GM18861 (cell line): ENCODE measurements at regions not wholly inside any gene's neighbourhood (a gene's known extent, or its start where the extent isn't known, plus 50 kb on each side); places are given as distances from the start of the nearest gene placed in this dataset.

Source experiments
- ATAC-seq: cut with Tn5 transposase; IDR thresholded peaks from one replicate; pipeline ENCODE4 v1.9.1; 2021; ENCODE audit not compliant: unreplicated experiment

GRCh38 chr1:81700728-81701470, 99.8 kb upstream of the ADGRL2 start:
- ATAC-seq, result no peak

GRCh38 chr1:81699234-81699633, 101.5 kb upstream of the ADGRL2 start:
- no peak for ATAC-seq

GRCh38 chr1:81695741-81696140, 105.0 kb upstream of the ADGRL2 start:
- no peak for ATAC-seq

GRCh38 chr1:81693316-81693715, 107.4 kb upstream of the ADGRL2 start:
- ATAC-seq, result no peak

GRCh38 chr1:81690676-81691453, 109.9 kb upstream of the ADGRL2 start:
- no peak for ATAC-seq

GRCh38 chr1:81689531-81689941, 111.2 kb upstream of the ADGRL2 start:
- ATAC-seq, result no peak

GRCh38 chr1:81682490-81682889, 118.2 kb upstream of the ADGRL2 start:
- ATAC-seq, result no peak

GRCh38 chr1:81681601-81682266, 119.0 kb upstream of the ADGRL2 start:
- ATAC-seq, result no peak

- ATAC-seq, result no peak
Observed at GRCh38 chr1:81681114-81681513, 119.6 kb upstream of the ADGRL2 start.

- ATAC-seq, result no peak
Observed at GRCh38 chr1:81679942-81680341, 120.8 kb upstream of the ADGRL2 start.

- ATAC-seq, result no peak
Observed at GRCh38 chr1:81678779-81679178, 122.0 kb upstream of the ADGRL2 start.

- ATAC-seq, result no peak
Observed at GRCh38 chr1:81672766-81673165, 128.0 kb upstream of the ADGRL2 start.

GRCh38 chr1:81671038-81671437, 129.7 kb upstream of the ADGRL2 start:
- no peak for ATAC-seq

- no peak for ATAC-seq
Observed at GRCh38 chr1:81670286-81670685, 130.4 kb upstream of the ADGRL2 start.

GRCh38 chr1:81666586-81666985, 134.1 kb upstream of the ADGRL2 start:
- ATAC-seq, result no peak

- ATAC-seq, result no peak
Observed at GRCh38 chr1:81664341-81664740, 136.4 kb upstream of the ADGRL2 start.

- ATAC-seq, result no peak
Observed at GRCh38 chr1:81662913-81663526, 137.7 kb upstream of the ADGRL2 start.

- ATAC-seq, result no peak
Observed at GRCh38 chr1:81660286-81660685, 140.4 kb upstream of the ADGRL2 start.

- no peak for ATAC-seq
Observed at GRCh38 chr1:81654657-81655056, 146.1 kb upstream of the ADGRL2 start.

- no peak for ATAC-seq
Observed at GRCh38 chr1:81654147-81654546, 146.6 kb upstream of the ADGRL2 start.

- ATAC-seq, result no peak
Observed at GRCh38 chr1:81650776-81651175, 150.0 kb upstream of the ADGRL2 start.
